Tibial artery (tissue), 4 donors: ENCODE measurements at regions not wholly inside any gene's neighbourhood (a gene's known extent, or its start where the extent isn't known, plus 50 kb on each side); places are given as distances from the start of the nearest gene placed in this dataset.

Experiments
- DNase-seq, 2 donors: peaks; one replicate each; pipeline ENCODE4 v3.0.0-alpha.2; 2019
- H3K27ac ChIP-seq, 2 donors: fragments of 200-600 bp; sonication (generic) in 1 of 2; 1 replicate in 1 of 2; 2 replicates in 1 of 2; pipeline ENCODE4 v1.5.1; 2018 to 2019; ENCODE audit warnings: mild to moderate bottlenecking in 1 of 2
- H3K27me3 ChIP-seq, 2 donors: fragments of 200-600 bp; sonication (generic) in 1 of 2; one replicate each; pipeline versions ENCODE4 v1.5.1 to v1.6.0; 2016 to 2019
- H3K36me3 ChIP-seq, 3 donors: fragments of 200-600 bp; sonication (generic) in 2 of 3; one replicate each; pipeline ENCODE4 v1.5.1; 2016 to 2019; ENCODE audit warnings: mild to moderate bottlenecking in 2 of 3
- H3K4me1 ChIP-seq, 4 donors: fragments of 200-600 bp; sonication (generic) in 2 of 4; 1 replicate in 3 of 4; 2 replicates in 1 of 4; pipeline ENCODE4 v1.5.1; 2016 to 2019
- H3K4me3 ChIP-seq, 2 donors: fragments of 200-600 bp; sonication (generic) in 1 of 2; 1 replicate in 1 of 2; 2 replicates in 1 of 2; pipeline ENCODE4 v1.5.1; 2018 to 2019; ENCODE audit warnings: mild to moderate bottlenecking in 2 of 2
- H3K9me3 ChIP-seq, 3 donors: fragments of 200-600 bp; sonication (generic) in 1 of 3; one replicate each; pipeline ENCODE4 v1.5.1; 2016 to 2019
- CTCF ChIP-seq, 2 experiments: fragments of 200-600 bp in 1 of 2; fragments of 450-650 bp in 1 of 2; IDR thresholded peaks; one replicate each; pipeline ENCODE4 v1.5.1; 2017 to 2019; ENCODE audit warnings: antibody characterized with exemption in 2 of 2, mild to moderate bottlenecking in 1 of 2, moderate library complexity in 1 of 2
- intact Hi-C: fragments of 100-400 bp; cut with DNase I; formaldehyde crosslinking; loops from one replicate; pipeline ENCODE4 v1.15.0; 2023; ENCODE audit warnings: low total_unique reads

- Histone ChIP-seq H3K4me3 (no peak overlapping the region), H3K27me3 (peaks cover 0 to 15% of the 10 kb centered on the region in 2 donors), H3K27ac (no peak overlapping the region), H3K9me3 (no peaks in the 10 kb centered on the region), H3K36me3 (no peaks in the 10 kb centered on the region), H3K4me1 (no peaks in the 10 kb centered on the region)
- intact Hi-C loops: no loop called here
- no peak for DNase-seq
- TF ChIP-seq CTCF (IDR thresholded peaks at IDR 0.05): no peak
These were observed 240.7 kb downstream of the BMP7 start for GRCh38 chr20:57025666-57026224.

GRCh38 chr20:57027777-57028176 is 238.7 kb downstream of the BMP7 start:
- intact Hi-C loops: no loop called here
- no peaks in the 10 kb centered on the region for H3K9me3 ChIP-seq
- peaks cover 0 to 8% of the 10 kb centered on the region in 2 donors for H3K27me3 ChIP-seq
- no peaks in the 10 kb centered on the region for H3K4me1 ChIP-seq
- TF ChIP-seq CTCF (IDR thresholded peaks at IDR 0.05): no peak
- no peak overlapping the region for H3K4me3 ChIP-seq
- H3K27ac ChIP-seq: no peak overlapping the region
- no peaks in the 10 kb centered on the region for H3K36me3 ChIP-seq
- no peak for DNase-seq

GRCh38 chr20:57030611-57031600 is 235.5 kb downstream of the BMP7 start:
- DNase-seq: no peak
- Histone ChIP-seq H3K4me1 (no peaks in the 10 kb centered on the region), H3K4me3 (no peak overlapping the region), H3K27ac (no peak overlapping the region), H3K27me3 (peaks cover 0 to 14% of the 10 kb centered on the region in 2 donors), H3K36me3 (no peaks in the 10 kb centered on the region), H3K9me3 (no peaks in the 10 kb centered on the region)
- intact Hi-C loops: no loop called here
- no peak for TF ChIP-seq CTCF (IDR thresholded peaks at IDR 0.05)

- Histone ChIP-seq H3K4me1 (no peaks in the 10 kb centered on the region), H3K27me3 (peaks cover 0 to 16% of the 10 kb centered on the region in 2 donors), H3K27ac (no peak overlapping the region), H3K4me3 (no peak overlapping the region), H3K36me3 (no peaks in the 10 kb centered on the region), H3K9me3 (no peaks in the 10 kb centered on the region)
- intact Hi-C loops: no loop called here
- no peak for TF ChIP-seq CTCF (IDR thresholded peaks at IDR 0.05)
- DNase-seq: no peak
These were observed 234.5 kb downstream of the BMP7 start for GRCh38 chr20:57031867-57032355.

GRCh38 chr20:57032847-57033246 is 233.6 kb downstream of the BMP7 start:
- intact Hi-C loops: no loop called here
- H3K4me1 ChIP-seq: no peaks in the 10 kb centered on the region
- TF ChIP-seq CTCF (IDR thresholded peaks at IDR 0.05): no peak

More at GRCh38 chr20:57032847-57033246, 233.6 kb downstream of the BMP7 start:
- no peak overlapping the region for H3K4me3 ChIP-seq
- no peaks in the 10 kb centered on the region for H3K36me3 ChIP-seq
- DNase-seq: no peak
- H3K9me3 ChIP-seq: no peaks in the 10 kb centered on the region
- H3K27me3 ChIP-seq: peaks cover 0 to 16% of the 10 kb centered on the region in 2 donors
- no peak overlapping the region for H3K27ac ChIP-seq
